HEK293T (cell line): ENCODE measurements at regions not wholly inside any gene's neighbourhood (a gene's known extent, or its start where the extent isn't known, plus 50 kb on each side); places are given as distances from the start of the nearest gene placed in this dataset.

Experiments used
- ARNT ChIP-seq: fragments of 450-650 bp; IDR thresholded peaks from 2 replicates; pipeline ENCODE4 v1.6.1; 2017; ENCODE audit warnings: mild to moderate bottlenecking
- BHLHE40 ChIP-seq: fragments of 450-650 bp; IDR thresholded peaks from 2 replicates; pipeline ENCODE4 v1.6.1; 2016; ENCODE audit warnings: mild to moderate bottlenecking, moderate library complexity, borderline replicate concordance
- L3MBTL2 ChIP-seq: fragments of 450-650 bp; conservative IDR thresholded peaks from 2 replicates; pipeline ENCODE4 v1.6.1; 2016; ENCODE audit warnings: mild to moderate bottlenecking
- LEF1 ChIP-seq: fragments of 450-650 bp; IDR thresholded peaks from 2 replicates; pipeline ENCODE4 v1.6.1; 2017; ENCODE audit warnings: mild to moderate bottlenecking, borderline replicate concordance
- SP1 ChIP-seq: fragments of 450-650 bp; IDR thresholded peaks from 2 replicates; pipeline ENCODE4 v1.6.1; 2017
- ZNF384 ChIP-seq: fragments of 450-650 bp; IDR thresholded peaks from 2 replicates; pipeline ENCODE4 v1.6.1; 2016

- TF ChIP-seq BHLHE40: no peak
- no peak for TF ChIP-seq ZNF384
- TF ChIP-seq ARNT: no peak
- no peak for TF ChIP-seq LEF1
- no peak for TF ChIP-seq L3MBTL2
- no peak for TF ChIP-seq SP1
These were observed 145.9 kb upstream of the FST start for GRCh38 chr5:53334431-53334941.
